RKO (cell line): ENCODE measurements at regions not wholly inside any gene's neighbourhood (a gene's known extent, or its start where the extent isn't known, plus 50 kb on each side); places are given as distances from the start of the nearest gene placed in this dataset.
"Not testable (repeated sequence)": the region's sequence is repeated elsewhere in the genome, so short reads cannot be mapped to it uniquely, and the experiment has no call there.

Experiments
- DNase-seq: peaks from one replicate; pipeline ENCODE4 v3.0.0-alpha.2; 2016; ENCODE audit warnings: low spot score

DNA sequence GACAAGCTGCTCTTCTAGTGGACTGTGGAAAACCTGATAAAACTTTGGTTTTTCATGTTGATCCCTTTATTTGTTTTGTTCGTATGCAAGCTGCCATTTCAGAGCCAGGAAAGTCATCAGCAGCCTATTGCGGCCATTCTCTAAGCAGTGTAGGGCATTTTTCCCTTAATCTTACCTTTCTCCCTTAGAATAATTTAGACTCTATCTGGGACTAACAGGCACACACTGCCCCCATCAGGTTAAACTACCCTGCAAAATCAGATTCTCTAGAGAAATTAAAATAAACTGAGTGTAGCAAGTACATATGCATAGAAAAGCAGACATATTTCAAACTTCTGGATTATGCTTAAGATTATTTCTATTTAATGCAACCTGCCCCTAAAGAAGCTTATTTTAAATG is 347.5 kb downstream of the METTL4 start:
- DNase-seq, result peak; percentile 35

DNA sequence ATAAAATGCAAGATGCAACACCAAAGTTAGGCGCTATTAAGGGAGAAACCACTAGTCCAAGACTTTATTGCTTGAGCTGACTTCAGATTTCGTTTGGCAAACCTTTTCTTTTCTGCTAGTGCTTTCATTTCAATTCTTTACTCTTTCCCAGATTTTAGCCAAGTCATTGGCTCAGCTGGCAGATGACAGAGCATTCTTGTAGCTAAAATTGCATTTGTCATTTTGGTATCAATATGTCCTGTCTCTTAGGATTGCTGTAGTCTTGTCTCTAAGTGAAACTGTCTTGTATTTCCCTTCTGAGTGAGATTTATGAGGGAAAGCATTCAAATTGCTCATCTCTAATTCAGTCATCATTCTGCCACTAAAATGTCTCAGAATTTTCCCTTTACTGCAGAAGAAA is 335.1 kb downstream of the METTL4 start:
- no peak for DNase-seq

DNA sequence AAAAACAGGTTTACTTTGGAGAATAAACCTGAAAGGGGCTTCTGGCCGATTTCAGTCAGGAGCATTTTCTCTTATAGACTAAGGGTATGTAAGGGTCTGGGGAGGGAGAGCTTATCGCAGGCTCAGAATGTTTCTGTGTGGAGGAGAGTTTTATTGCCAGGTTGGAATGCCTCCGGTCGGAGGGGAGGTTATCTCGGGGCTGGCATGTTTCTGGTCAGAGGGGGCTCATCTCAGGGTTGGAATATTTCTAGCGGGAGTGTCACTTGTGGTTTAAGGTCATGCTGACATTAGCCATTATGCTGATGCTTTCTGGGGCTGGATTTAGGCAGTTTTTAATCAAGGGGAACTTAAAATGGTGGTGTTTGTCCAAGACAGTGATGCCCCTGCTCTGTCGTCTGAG is 333.6 kb downstream of the METTL4 start:
- DNase-seq, result no peak

- no peak for DNase-seq
Measured at GRCh38 chr18:2240311-2240705, 331.0 kb downstream of the METTL4 start.

DNA sequence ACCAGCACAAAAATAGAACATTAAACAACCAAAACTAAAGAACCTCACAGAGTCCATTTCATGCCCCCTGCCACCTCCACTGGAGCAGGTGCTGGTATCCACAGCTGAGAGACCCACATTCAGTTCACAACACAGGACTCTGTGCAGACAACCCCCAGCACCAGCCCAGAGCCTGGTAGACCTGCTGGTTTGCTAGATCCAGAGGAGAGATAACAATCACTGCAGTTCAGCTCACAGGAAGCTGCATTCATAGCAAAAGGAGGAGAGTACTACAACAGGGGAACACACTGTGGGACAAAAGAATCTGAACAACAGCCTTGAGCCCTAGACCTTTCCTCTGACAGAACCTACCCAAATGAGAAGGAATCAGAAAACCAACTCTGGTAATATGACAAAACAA is 326.7 kb downstream of the METTL4 start:
- no peak for DNase-seq

- not testable (repeated sequence) for DNase-seq
Measured at GRCh38 chr18:2247101-2247500, 324.2 kb downstream of the METTL4 start.

DNA sequence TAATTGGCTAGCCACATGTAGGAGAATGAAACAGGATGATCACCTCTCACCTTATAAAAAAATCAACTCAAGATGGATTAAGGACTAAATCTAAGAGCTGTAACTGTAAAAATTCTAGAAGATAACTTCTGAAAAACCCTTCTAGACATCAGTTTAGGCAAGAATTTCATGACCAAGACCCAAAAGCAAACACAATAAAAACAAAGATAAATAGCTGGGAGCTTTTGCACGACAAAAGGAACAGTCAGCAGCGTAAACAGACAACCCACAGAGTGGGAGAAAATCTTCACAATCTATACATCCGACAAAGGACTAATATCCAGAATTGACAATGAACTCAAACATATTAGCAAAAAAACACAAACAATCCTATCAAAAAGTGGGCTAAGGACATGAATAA is 316.3 kb downstream of the METTL4 start:
- DNase-seq, result no peak

- no peak for DNase-seq
Measured at GRCh38 chr18:2256577-2256976, 314.7 kb downstream of the METTL4 start.

DNA sequence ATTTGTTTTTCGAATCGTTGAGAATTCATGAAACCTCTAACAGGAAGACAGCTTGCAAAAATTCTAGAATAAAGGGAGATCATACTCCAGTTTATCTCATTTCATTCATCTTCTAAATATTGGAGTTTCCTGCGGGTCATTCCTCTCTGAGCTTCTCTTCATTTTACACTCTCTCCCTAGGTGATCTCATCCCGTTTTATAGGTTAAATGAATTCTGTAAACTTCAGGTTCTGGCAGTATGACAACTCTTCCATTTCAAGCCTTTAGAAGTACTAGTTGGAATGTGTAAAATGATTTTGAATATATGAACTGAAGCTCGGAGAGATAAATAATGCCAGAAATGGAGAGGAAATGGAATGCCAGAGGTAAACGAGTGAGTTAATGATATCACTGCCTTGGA is 312.4 kb downstream of the METTL4 start:
- DNase-seq, result no peak

- no peak for DNase-seq
Measured at GRCh38 chr18:2263303-2263890, 307.9 kb downstream of the METTL4 start.

- DNase-seq, result no peak
Measured at GRCh38 chr18:2274613-2275012, 296.7 kb downstream of the METTL4 start.

GRCh38 chr18:2281086-2281485 is 290.2 kb downstream of the METTL4 start:
- no peak for DNase-seq

DNA sequence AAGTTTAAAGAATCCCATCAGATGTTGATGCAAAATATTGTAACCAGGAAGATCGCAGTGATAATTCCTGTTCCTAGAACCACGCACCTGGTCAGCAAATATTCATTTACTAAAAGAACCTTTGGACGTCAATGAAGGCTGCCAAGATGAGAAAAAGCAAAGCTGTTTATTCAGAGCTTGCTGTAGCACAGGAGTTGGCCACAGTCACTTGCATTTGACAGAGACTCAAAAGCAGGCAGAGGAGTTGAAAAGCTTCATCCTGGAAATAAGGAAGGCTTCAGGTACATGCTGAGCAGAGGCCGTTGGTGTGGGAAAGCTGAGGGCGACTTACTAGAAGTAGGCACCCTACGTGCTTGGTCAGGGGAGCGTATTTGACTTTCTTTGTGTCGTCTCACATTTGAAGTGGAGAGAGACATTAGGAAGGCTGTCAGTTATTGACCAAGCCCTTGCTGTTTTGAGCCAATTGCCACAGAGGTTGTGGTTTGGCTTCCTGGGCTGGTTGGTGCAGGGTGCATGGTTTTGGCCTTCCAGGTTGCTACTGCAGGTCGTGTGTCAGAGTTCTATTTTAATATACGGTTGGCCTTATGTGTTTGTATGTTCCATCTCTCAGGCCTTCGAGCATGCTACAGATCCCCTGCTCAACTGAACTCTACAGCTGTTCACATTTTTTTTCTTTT is 289.6 kb downstream of the METTL4 start:
- no peak for DNase-seq

- DNase-seq, result no peak
Measured at GRCh38 chr18:2293109-2293839, 278.0 kb downstream of the METTL4 start.

DNA sequence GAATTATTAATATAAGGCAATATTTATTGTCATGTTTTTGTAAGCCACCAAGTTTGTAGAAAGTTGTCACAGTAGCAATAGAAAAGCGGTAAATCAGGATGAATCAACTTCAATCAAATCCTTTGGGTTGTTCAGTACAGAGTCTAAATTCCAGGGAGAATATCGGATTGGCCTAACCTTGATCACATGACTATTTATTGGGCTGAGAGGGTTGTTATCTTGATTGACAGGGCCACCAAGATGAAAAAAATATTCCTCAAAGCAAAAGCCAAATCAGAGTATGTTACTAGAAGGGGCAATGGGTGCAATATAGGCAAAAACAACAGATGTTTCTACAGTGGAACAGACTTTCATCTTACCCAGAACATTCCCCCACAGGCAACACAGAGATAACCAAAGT is 270.0 kb downstream of the METTL4 start:
- DNase-seq, result no peak

- no peak for DNase-seq
Measured at GRCh38 chr18:2302012-2302411, 269.3 kb downstream of the METTL4 start.

DNA sequence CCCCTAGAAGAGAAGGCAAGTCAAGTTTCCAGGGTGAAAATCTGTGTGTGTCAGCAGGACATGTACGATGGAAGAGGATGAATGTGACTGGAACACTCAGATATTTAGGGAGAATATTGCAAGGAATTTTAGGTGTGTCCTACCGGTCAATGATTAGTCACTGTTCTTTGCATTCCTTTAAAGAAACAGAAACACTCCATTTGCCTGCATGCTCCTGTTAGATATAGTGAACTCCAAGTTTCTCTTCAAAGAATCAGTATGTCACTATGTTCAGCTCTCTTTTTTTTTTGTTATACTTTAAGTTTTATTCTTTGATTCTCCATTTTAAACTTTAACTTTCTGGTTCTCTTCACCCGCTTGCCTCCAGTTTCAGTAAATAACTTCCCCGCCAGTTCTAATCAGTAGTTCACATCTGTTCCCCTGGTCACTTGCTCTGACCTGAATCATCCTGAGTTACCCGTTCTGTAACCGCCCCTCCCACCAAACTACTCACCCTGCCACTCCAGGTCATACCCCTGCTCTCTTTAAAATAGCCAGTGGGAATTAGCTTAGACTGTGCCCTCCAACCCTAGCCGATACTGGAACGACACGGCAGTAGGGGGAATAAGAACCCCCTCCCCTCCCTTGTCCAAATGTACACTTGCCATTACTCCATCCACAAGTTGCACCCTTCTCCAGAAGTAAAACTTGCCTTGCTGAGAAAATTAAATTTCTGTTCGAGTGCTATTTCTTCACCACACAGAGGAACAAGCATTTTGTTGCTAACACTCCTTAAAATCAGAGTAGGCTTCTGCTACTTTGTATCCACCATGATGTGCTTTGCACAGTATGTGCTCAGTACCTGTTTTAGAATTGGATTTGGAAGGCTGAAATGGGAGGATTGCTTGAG is 268.4 kb downstream of the METTL4 start:
- DNase-seq, result peak; percentile 53

DNA sequence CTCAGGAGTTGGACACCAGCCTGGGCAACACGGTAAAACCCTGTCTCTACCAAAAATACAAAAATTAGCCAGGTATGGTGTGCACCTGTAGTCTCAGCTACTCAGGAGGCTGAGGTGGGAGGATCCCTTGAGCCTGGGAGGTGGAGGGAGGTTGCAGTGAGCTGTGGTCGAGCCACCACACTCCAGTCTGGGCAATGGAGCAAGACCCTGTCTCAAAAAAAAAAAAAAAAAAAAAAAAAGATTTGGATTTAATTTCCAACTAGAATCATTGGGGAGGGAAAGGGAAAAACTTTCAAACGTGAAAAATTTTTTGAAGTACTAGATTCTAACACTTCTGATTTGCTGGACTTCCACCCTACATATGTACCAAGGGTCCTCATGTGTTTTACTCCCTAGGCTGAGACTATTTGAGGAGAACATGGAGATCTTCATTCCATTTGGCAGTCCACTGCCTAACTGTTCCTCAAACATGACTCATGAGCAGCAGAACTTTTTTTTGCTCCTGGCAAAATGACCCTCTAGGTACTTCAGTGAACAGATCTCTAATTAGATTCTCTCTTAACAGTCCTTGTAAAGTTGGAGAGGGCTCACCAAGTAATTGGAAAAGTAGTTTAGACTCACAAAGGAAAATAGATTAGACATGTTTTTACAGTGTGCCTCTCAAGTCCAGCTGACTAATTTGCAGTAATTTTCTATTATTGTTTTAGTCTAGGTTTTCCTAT is 267.6 kb downstream of the METTL4 start:
- DNase-seq, result no peak

GRCh38 chr18:2304378-2305175 is 266.7 kb downstream of the METTL4 start:
- DNase-seq, result no peak

DNA sequence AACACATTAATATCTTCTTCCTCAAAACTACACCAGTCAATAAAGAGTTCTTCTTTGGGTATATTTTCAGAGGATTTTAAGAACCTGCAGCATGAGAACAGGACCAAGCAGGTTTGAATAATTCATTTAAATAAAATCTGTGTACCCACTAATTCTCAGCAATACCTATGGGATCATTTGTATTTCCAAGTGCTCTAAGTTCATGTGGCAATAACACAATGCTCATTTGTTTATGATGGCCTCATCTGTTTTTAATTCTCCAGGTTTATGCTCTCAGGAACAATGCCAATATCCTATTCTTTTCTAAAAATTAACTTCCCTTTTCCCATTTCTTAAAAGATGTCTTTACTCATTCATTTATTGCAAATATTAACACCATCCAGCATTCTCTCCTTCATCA is 264.7 kb downstream of the METTL4 start:
- no peak for DNase-seq

DNA sequence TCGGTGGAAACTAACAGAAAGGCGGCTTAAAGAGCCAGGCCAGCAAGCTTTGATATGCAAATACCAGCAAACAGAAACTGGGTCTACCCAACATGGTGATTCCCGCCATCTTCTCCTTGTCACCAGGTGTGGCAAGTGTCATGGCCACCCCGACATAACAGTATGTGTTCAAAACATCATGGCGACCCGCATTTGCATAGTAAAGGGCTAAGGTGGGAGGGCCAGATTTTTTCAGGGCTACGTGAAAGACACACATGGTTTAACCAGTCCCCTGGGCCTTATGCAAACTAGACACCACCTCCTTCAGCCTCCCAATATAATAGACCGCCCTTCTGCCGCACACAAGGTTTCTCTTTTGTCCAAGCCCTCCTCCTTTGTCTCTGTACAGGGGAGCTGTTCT is 260.4 kb downstream of the METTL4 start:
- DNase-seq, result no peak
